ENCODE measurements at regions not wholly inside any gene's neighbourhood (a gene's known extent, or its start where the extent isn't known, plus 50 kb on each side); places are given as distances from the start of the nearest gene placed in this dataset.
"Not testable (repeated sequence)": the region's sequence is repeated elsewhere in the genome, so short reads cannot be mapped to it uniquely, and the experiment has no call there.

DNA sequence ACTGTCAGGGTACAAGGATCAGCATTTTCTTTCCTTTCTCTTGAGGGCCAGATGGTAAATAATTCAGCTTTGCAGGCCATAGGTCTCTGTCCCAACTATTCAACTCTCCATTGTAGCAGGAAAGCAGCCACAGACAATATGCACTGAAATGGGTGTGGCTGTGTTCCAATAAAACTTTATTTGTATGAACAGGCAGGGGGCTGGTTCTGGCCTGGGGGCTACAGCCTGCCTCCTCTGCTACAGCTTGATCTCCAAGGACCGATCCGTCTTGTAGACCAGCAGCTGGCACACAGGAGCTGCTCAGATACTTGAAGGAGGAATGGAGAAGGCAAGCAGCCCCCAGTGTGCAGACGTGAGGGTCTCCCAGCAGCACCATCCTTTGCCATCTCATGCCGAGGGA lies 127.1 kb downstream of the OTOP1 start:
- TF ChIP-seq, protein P1, sequence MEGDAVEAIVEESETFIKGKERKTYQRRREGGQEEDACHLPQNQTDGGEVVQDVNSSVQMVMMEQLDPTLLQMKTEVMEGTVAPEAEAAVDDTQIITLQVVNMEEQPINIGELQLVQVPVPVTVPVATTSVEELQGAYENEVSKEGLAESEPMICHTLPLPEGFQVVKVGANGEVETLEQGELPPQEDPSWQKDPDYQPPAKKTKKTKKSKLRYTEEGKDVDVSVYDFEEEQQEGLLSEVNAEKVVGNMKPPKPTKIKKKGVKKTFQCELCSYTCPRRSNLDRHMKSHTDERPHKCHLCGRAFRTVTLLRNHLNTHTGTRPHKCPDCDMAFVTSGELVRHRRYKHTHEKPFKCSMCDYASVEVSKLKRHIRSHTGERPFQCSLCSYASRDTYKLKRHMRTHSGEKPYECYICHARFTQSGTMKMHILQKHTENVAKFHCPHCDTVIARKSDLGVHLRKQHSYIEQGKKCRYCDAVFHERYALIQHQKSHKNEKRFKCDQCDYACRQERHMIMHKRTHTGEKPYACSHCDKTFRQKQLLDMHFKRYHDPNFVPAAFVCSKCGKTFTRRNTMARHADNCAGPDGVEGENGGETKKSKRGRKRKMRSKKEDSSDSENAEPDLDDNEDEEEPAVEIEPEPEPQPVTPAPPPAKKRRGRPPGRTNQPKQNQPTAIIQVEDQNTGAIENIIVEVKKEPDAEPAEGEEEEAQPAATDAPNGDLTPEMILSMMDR (IDR thresholded peaks at IDR 0.05; ENCODE audit: low read depth, low read length), result not testable (repeated sequence)
- not testable (repeated sequence) for TF ChIP-seq EZH2phosphoT487 (IDR thresholded peaks at IDR 0.05; ENCODE audit: low read depth)

Data from OCI-LY3 (cell line).